ENCODE measurements at regions not wholly inside any gene's neighbourhood (a gene's known extent, or its start where the extent isn't known, plus 50 kb on each side); places are given as distances from the start of the nearest gene placed in this dataset.

- no peak for TF ChIP-seq CTCF (IDR thresholded peaks at IDR 0.05)
- no peak for TF ChIP-seq POLR2A (IDR thresholded peaks at IDR 0.05)
Measured at GRCh38 chr16:64419832-64420231, 702.0 kb downstream of the CDH11 start.
